Panc1 (cell line): ENCODE measurements at regions not wholly inside any gene's neighbourhood (a gene's known extent, or its start where the extent isn't known, plus 50 kb on each side); places are given as distances from the start of the nearest gene placed in this dataset.

Experiments
- ATAC-seq: fragments of 200-7000 bp; cut with Tn5 transposase; 2 replicates; pipeline ENCODE4 v1.9.1; 2020; ENCODE audit warnings: mild to moderate bottlenecking, moderate library complexity
- BruUV-seq: library from RNA; stranded (reverse); fragments of 400-500 nt; replicated peaks from 2 replicates; lab custom pipeline; 2021; lab: Mats Ljungman, UMichigan
- CTCF ChIA-PET: fragments of 300-600 bp; sonication (Branson Sonifier 250); formaldehyde crosslinking; loops from one replicate; lab custom pipeline; 2022; ENCODE audit warnings: antibody characterized with exemption; lab: Charles Lee
- POLR2A ChIA-PET: fragments of 300-600 bp; sonication (Branson Sonifier 250); formaldehyde crosslinking; loops from one replicate; lab custom pipeline; 2022; ENCODE audit warnings: antibody characterized with exemption; lab: Charles Lee
- DNase-seq: peaks from one replicate; pipeline ENCODE4 v3.0.0-alpha.2; 2010; ENCODE audit warnings: low read depth, low spot score
- H3K27ac ChIP-seq: 2 replicates; pipeline ENCODE4 v1.5.1; 2011; ENCODE audit warnings: mild to moderate bottlenecking, low read length, inconsistent platforms
- H3K27me3 ChIP-seq: fragments of 200-500 bp; sonication (Bioruptor generic); 2 replicates; pipeline ENCODE4 v1.6.0; 2014; ENCODE audit warnings: low read length, inconsistent platforms; ENCODE audit not compliant: control insufficient read depth, insufficient read depth
- H3K36me3 ChIP-seq: fragments of 200-500 bp; sonication (Bioruptor generic); 2 replicates; pipeline ENCODE4 v1.5.1; 2014; ENCODE audit warnings: inconsistent platforms, mild to moderate bottlenecking, low read length, moderate library complexity; ENCODE audit not compliant: control insufficient read depth, insufficient read depth
- H3K4me1 ChIP-seq: 2 replicates; pipeline ENCODE4 v1.5.1; 2011; ENCODE audit warnings: inconsistent platforms, mild to moderate bottlenecking, low read length, moderate library complexity; ENCODE audit not compliant: control insufficient read depth, insufficient read depth
- H3K4me3 ChIP-seq, 2 experiments: 2 replicates each; pipeline ENCODE4 v1.5.1; 2011 to 2012; ENCODE audit warnings: low read depth in 2 of 2, low read length in 2 of 2, mild to moderate bottlenecking in 2 of 2, inconsistent platforms in 1 of 2, moderate library complexity in 1 of 2
- H3K9me3 ChIP-seq: fragments of 200-500 bp; sonication (Bioruptor generic); 2 replicates; pipeline ENCODE4 v1.5.1; 2014; ENCODE audit warnings: low read depth, mild to moderate bottlenecking, inconsistent platforms, low read length, moderate library complexity; ENCODE audit not compliant: control insufficient read depth, insufficient read depth
- CTCF ChIP-seq: fragments of 450-650 bp; IDR thresholded peaks from 2 replicates; pipeline ENCODE4 v1.5.1; 2017; ENCODE audit warnings: mild to moderate bottlenecking
- POLR2AphosphoS5 ChIP-seq: IDR thresholded peaks from 2 replicates; pipeline ENCODE4 v1.6.1; 2012; ENCODE audit warnings: mild to moderate bottlenecking, low read depth, low read length, moderate library complexity
- SIN3A ChIP-seq: IDR thresholded peaks from 2 replicates; pipeline ENCODE4 v1.6.1; 2012; ENCODE audit warnings: low read depth, mild to moderate bottlenecking, low read length, moderate library complexity, borderline replicate concordance; ENCODE audit not compliant: insufficient read depth
- TCF7L2 ChIP-seq: IDR thresholded peaks from 2 replicates; pipeline ENCODE4 v1.6.1; 2011; ENCODE audit warnings: mild to moderate bottlenecking, low read depth, low read length, inconsistent platforms
- in situ Hi-C: cut with HindIII; loops from 2 replicates; pipeline ENCODE4 v1.10.0; 2016; ENCODE audit warnings: low sequenced_read_pairs, low pct_unique_long_range_greater_than_20kb
- intact Hi-C: fragments of 100-400 bp; cut with micrococcal nuclease; formaldehyde crosslinking; loops from one replicate; pipeline ENCODE4 v1.10.0; 2022; ENCODE audit not compliant: unreplicated experiment
- TF ChIP-seq, protein P1 (sequence below), 2 experiments: IDR thresholded peaks; 2 replicates each; pipeline ENCODE4 v1.6.1; 2011 to 2012; ENCODE audit warnings: low read depth in 2 of 2, control low read depth in 1 of 2, low read length in 1 of 2, mild to moderate bottlenecking in 1 of 2, moderate library complexity in 1 of 2; ENCODE audit not compliant: insufficient read depth in 1 of 2

GRCh38 chrX:149222040-149222439 is 283.1 kb downstream of the IDS start:
- ChIA-PET CTCF (no interaction called here), POLR2A (no interaction called here)
- intact Hi-C loops (no loop called here), in situ Hi-C loops (no loop called here)
- no TSS peak for BruUV-seq
- H3K36me3 ChIP-seq, result no peaks in the 10 kb centered on the region
- no peak for ATAC-seq
- no peaks in the 10 kb centered on the region for H3K4me1 ChIP-seq
- no peak overlapping the region for H3K4me3 ChIP-seq
- TF ChIP-seq TCF7L2 (no peak), POLR2AphosphoS5 (no peak), SIN3A (no peak), CTCF (no peak)
- TF ChIP-seq, protein P1, sequence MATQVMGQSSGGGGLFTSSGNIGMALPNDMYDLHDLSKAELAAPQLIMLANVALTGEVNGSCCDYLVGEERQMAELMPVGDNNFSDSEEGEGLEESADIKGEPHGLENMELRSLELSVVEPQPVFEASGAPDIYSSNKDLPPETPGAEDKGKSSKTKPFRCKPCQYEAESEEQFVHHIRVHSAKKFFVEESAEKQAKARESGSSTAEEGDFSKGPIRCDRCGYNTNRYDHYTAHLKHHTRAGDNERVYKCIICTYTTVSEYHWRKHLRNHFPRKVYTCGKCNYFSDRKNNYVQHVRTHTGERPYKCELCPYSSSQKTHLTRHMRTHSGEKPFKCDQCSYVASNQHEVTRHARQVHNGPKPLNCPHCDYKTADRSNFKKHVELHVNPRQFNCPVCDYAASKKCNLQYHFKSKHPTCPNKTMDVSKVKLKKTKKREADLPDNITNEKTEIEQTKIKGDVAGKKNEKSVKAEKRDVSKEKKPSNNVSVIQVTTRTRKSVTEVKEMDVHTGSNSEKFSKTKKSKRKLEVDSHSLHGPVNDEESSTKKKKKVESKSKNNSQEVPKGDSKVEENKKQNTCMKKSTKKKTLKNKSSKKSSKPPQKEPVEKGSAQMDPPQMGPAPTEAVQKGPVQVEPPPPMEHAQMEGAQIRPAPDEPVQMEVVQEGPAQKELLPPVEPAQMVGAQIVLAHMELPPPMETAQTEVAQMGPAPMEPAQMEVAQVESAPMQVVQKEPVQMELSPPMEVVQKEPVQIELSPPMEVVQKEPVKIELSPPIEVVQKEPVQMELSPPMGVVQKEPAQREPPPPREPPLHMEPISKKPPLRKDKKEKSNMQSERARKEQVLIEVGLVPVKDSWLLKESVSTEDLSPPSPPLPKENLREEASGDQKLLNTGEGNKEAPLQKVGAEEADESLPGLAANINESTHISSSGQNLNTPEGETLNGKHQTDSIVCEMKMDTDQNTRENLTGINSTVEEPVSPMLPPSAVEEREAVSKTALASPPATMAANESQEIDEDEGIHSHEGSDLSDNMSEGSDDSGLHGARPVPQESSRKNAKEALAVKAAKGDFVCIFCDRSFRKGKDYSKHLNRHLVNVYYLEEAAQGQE (IDR thresholded peaks at IDR 0.05; ENCODE audit: insufficient read depth in 1 of 2, low read depth in 2 of 2, low read length in 1 of 2), result no peak
- no peak overlapping the region for H3K27ac ChIP-seq
- H3K9me3 ChIP-seq, result no peaks in the 10 kb centered on the region
- H3K27me3 ChIP-seq, result no peaks in the 10 kb centered on the region
- no peak for DNase-seq

- Histone ChIP-seq H3K27ac (no peak overlapping the region), H3K27me3 (no peaks in the 10 kb centered on the region), H3K4me1 (no peaks in the 10 kb centered on the region), H3K9me3 (no peaks in the 10 kb centered on the region), H3K4me3 (no peak overlapping the region), H3K36me3 (no peaks in the 10 kb centered on the region)
- ATAC-seq, result no peak
- in situ Hi-C loops (no loop called here), intact Hi-C loops (no loop called here)
- ChIA-PET CTCF (no interaction called here), POLR2A (no interaction called here)
- TF ChIP-seq, protein P1 (IDR thresholded peaks at IDR 0.05; ENCODE audit: insufficient read depth in 1 of 2, low read depth in 2 of 2, low read length in 1 of 2), result no peak
- no peak for TF ChIP-seq POLR2AphosphoS5
- no peak for TF ChIP-seq TCF7L2
- no peak for TF ChIP-seq SIN3A
- TF ChIP-seq CTCF, result no peak
- DNase-seq, result no peak
- no TSS peak for BruUV-seq
Observed at GRCh38 chrX:149221230-149221629, 283.9 kb downstream of the IDS start.
